ENCODE measurements at regions not wholly inside any gene's neighbourhood (a gene's known extent, or its start where the extent isn't known, plus 50 kb on each side); places are given as distances from the start of the nearest gene placed in this dataset.

DNA sequence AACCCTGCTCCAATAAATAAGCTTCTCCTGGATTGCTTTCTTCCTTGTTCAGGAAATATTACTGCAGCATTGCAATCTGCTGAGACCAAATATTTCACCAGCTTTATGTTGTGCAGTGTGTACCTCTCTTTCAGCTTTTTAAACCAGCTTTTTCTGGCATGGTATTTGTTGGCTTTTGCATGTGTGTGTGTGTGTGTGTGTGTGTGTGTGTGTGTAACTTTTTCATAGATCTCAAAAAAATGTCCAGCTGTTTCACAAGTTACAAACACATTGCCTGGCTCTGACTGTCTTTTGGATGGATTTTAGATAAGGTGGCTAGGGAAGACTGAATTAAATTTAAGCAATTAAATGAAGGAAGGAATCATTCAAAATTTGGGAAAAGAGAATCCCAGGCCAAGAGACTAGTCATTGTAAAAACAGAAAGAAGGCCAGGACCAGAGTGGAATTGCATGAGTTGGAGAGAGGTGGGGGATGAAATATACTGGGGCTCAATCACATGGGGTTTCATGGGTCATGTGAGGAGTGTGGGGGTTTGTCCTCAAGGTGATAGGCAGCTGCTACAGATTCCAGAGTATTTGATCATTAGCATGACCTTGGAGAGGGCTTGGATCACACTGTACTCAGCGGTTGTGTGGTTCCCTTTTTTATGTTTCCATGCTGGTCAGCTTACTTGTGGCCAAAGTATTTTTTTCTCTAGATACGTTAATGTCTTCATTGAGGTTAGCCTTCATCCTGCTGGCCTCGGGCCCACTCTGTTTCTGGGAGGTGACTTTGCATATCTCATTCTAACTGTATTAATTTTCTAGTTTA is 357.7 kb upstream of the BOD1L1 start:
- H3K4me3 ChIP-seq (ENCODE audit: low read depth, low read length), result no peak overlapping the region
- H3K27ac ChIP-seq, result no peak overlapping the region
- DNase-seq, result no peak
- H3K27me3 ChIP-seq (ENCODE audit: insufficient read depth, low read depth, severe bottlenecking), result no peaks in the 10 kb centered on the region
- H3K36me3 ChIP-seq, result no peaks in the 10 kb centered on the region
- no peaks in the 10 kb centered on the region for H3K9me3 ChIP-seq (ENCODE audit: severe bottlenecking)
- TF ChIP-seq CTCF (IDR thresholded peaks at IDR 0.05; ENCODE audit: low read depth, low read length), result no peak

DNA sequence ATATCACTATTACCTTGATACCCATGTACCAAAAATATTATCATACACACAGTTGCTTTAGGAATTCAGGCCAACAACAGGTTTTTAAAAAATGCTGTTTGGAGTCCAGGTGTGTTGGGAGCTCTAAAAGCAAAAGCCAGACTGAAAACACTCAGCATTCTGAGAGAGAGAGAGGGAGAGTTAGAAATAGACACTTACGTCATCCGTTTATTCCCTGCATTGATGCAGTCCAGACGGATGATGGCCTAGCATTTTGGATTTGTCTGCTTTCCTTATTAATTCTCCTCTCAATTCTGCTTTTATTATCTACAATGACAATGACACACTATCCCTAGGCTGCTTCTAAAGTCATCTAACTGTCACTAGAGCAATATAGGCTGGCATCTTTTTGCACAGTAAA is 358.3 kb upstream of the BOD1L1 start:
- no peak for DNase-seq
- H3K27ac ChIP-seq, result no peak overlapping the region
- H3K9me3 ChIP-seq (ENCODE audit: severe bottlenecking), result no peaks in the 10 kb centered on the region

DNA sequence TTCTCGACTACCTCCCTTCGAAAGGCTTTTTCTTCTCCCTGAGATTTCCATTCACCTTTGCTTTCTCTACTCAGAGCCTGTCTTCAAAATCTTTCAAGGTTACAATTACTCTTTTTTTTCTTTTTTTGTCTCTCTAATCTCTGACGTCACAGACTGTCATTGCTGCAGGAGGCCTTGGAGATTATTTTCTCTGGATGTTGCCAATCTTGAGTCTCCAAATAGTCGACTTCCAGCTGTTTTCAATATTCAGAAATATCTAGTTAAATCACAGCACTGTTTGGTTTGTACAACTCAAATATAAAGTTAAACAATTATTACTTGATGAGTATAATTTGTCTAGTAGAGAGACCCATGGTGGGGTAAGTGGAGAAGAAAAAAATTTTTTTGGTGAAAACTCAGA is 359.0 kb upstream of the BOD1L1 start:
- Histone ChIP-seq H3K36me3 (no peaks in the 10 kb centered on the region), H3K27ac (no peak overlapping the region), H3K9me3 (ENCODE audit: severe bottlenecking) (no peaks in the 10 kb centered on the region), H3K4me3 (ENCODE audit: low read depth, low read length) (no peak overlapping the region), H3K27me3 (ENCODE audit: insufficient read depth, low read depth, severe bottlenecking) (no peaks in the 10 kb centered on the region)
- DNase-seq, result no peak
- no peak for TF ChIP-seq CTCF (IDR thresholded peaks at IDR 0.05; ENCODE audit: low read depth, low read length)

More for the DNA sequence above, 358.3 kb upstream of the BOD1L1 start:
- H3K27me3 ChIP-seq (ENCODE audit: insufficient read depth, low read depth, severe bottlenecking), result no peaks in the 10 kb centered on the region
- TF ChIP-seq CTCF (IDR thresholded peaks at IDR 0.05; ENCODE audit: low read depth, low read length), result no peak
- no peaks in the 10 kb centered on the region for H3K36me3 ChIP-seq
- H3K4me3 ChIP-seq (ENCODE audit: low read depth, low read length), result no peak overlapping the region

DNA sequence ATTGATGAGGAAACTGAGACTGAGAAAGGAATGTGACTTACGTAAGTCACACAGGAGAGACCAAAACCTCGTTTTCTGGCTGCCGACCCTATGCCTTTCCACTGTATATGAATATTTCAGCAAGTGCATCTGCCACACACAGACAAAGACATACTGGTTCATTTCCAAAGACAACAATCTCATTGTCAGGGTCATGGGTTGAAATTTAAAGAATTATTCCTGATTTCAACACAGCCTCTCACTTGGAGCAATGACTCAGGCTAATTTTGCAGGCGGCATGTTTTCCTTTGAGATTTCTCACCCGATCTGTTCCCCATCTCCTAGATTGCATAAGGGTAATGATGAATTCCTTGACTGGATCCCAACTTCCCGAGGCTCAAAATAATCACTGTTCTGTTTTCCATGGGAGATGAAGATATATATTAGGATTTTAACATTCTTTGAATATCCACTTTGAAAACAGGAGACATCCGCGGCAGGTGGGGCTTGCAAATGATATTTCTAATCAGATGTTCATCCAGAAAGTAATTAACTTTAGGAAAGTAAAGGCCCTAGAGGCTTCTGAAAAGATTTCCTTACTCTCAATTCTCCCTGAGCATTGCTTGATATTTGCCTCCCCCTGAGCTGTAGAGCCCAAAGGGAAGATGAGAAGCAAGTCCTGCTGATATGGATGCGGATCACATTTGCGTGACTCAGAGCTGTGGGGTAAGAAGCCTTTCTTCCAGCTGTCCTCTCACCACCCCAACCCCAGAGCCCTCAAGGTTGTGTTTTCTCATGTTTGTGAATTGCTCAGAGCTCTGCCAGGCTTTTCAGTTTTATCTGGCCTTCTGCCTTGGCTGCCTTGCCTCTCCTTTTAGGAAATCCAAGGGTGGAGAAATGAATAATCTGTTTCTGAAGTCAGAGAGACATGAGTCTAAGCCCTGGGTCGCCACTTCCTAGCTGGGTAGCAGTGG is 361.1 kb upstream of the BOD1L1 start:
- Histone ChIP-seq H3K4me3 (ENCODE audit: low read depth, low read length) (no peak overlapping the region), H3K27ac (no peak overlapping the region), H3K27me3 (ENCODE audit: insufficient read depth, low read depth, severe bottlenecking) (no peaks in the 10 kb centered on the region), H3K36me3 (no peaks in the 10 kb centered on the region), H3K9me3 (ENCODE audit: severe bottlenecking) (no peaks in the 10 kb centered on the region)
- no peak for DNase-seq
- no peak for TF ChIP-seq CTCF (IDR thresholded peaks at IDR 0.05; ENCODE audit: low read depth, low read length)

- Histone ChIP-seq H3K4me3 (ENCODE audit: low read depth, low read length) (no peak overlapping the region), H3K27ac (no peak overlapping the region), H3K36me3 (no peaks in the 10 kb centered on the region), H3K9me3 (ENCODE audit: severe bottlenecking) (no peaks in the 10 kb centered on the region), H3K27me3 (ENCODE audit: insufficient read depth, low read depth, severe bottlenecking) (no peaks in the 10 kb centered on the region)
- no peak for DNase-seq
- no peak for TF ChIP-seq CTCF (IDR thresholded peaks at IDR 0.05; ENCODE audit: low read depth, low read length)
Observed at GRCh38 chr4:13989501-13989900, 362.0 kb upstream of the BOD1L1 start.
